Mesodermal cell (in vitro differentiated cells): ENCODE measurements at regions not wholly inside any gene's neighbourhood (a gene's known extent, or its start where the extent isn't known, plus 50 kb on each side); places are given as distances from the start of the nearest gene placed in this dataset.

Experiments used
- H3K27ac ChIP-seq: 2 replicates; pipeline ENCODE4 v1.7.0; 2013; ENCODE audit warnings: mild to moderate bottlenecking, low read depth, low read length, moderate library complexity; ENCODE audit not compliant: severe bottlenecking
- H3K36me3 ChIP-seq: 2 replicates; pipeline ENCODE4 v1.7.1; 2013; ENCODE audit warnings: mild to moderate bottlenecking, low read length, moderate library complexity; ENCODE audit not compliant: control insufficient read depth, insufficient read depth
- H3K4me1 ChIP-seq: one replicate; pipeline ENCODE4 v1.7.1; 2013; ENCODE audit warnings: mild to moderate bottlenecking, low read length; ENCODE audit not compliant: insufficient read depth, control insufficient read depth, poor library complexity, severe bottlenecking
- H3K4me3 ChIP-seq: 2 replicates; pipeline ENCODE4 v1.7.0; 2013; ENCODE audit warnings: low read length, control low read depth, mild to moderate bottlenecking; ENCODE audit not compliant: insufficient read depth, poor library complexity, severe bottlenecking; ENCODE audit errors: extremely low read depth
- H3K9me3 ChIP-seq: 2 replicates; pipeline ENCODE4 v1.7.1; 2013; ENCODE audit warnings: mild to moderate bottlenecking, low read length, moderate library complexity; ENCODE audit not compliant: control insufficient read depth
- WGBS, 2 experiments: methylation state at CpG; one replicate each; pipeline ENCODE4 v1.1.5; 2013; ENCODE audit warnings: missing lambda C conversion rate in 2 of 2; ENCODE audit not compliant: insufficient coverage in 2 of 2; 5-methylcytosine and 5-hydroxymethylcytosine counted together

DNA sequence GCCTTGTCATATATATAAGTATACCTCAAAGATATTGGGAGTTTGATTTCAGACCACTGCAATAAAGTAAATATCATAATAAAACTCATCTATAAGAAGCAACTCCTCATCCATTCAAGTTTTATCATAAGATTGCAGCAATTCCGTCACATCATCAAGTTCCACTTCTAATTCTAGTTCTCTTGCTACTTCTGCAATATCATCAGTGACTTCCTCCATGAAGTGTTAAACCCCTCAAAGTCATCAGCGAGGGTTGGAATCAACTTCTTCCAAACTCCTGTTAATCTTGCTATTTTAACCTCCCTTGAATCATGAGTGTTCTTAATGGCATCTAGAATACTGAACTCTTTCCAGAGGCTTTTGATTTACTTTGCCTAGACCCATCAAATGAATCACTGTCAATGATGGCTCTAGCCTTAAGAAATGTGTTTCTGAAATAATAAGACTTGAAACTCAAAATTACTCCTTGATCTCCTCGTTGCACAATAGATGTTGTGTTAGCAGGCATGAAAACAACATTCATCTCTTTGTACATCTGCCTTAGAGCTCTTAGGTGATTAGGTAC lies 88.3 kb downstream of the RPE65 start:
- 91 to 100% methylated on average over 1 to 2 of the region's 3 CpGs for WGBS, 2 experiments
- no peak overlapping the region for H3K27ac ChIP-seq

DNA sequence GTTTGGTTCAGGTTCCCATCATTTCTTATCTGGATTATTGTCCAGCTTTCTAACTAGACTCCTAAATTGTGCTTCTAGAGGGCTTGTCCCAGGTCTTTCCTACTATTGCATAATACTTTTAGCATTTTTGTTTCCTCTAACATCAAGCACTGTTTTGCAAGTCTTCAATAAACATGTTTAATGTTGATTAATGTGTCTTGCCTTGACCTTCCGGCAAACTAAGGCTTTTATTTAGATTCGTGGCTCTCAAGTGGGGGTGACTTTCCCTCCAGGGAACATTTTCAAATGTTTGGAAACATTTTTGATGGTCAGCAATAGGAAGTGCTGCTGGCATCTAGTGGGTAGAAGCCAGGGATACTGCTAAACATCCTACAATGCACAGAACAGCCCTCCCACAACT lies 90.7 kb downstream of the RPE65 start:
- no peak overlapping the region for H3K4me3 ChIP-seq
- WGBS, 2 experiments: 92% methylated on average over 2 of the region's 2 CpGs; no CpG with 5 or more reads in 1 of the 2 experiments

More for the DNA sequence above, 88.3 kb downstream of the RPE65 start:
- Histone ChIP-seq H3K36me3 (no peaks in the 10 kb centered on the region), H3K4me1 (no peaks in the 10 kb centered on the region), H3K4me3 (no peak overlapping the region), H3K9me3 (no peaks in the 10 kb centered on the region)

DNA sequence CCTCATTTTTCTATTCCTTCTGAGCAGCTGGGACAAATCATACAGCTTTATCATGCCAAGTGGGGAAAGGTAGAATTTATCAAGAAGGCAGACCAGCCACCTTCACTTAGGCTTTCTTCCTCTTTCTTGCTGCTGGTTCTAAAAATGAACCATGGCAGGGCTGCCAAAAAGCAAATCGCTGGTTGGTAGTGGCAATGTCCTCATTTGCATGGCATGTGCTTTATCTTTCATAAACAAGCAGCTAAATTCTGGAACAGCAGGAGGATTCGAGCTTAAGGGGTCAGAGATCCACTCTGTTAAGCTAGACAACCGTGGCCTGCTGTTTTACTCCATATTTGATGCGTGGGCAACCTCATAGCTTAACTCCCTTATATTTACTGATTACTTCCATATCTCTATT lies 91.3 kb downstream of the RPE65 start:
- WGBS, 2 experiments: 72 to 77% methylated on average over 4 of the region's 4 CpGs
- Histone ChIP-seq H3K36me3 (no peaks in the 10 kb centered on the region), H3K4me3 (no peak overlapping the region), H3K4me1 (no peaks in the 10 kb centered on the region), H3K9me3 (no peaks in the 10 kb centered on the region), H3K27ac (no peak overlapping the region)

More for the DNA sequence above, 90.7 kb downstream of the RPE65 start:
- H3K4me1 ChIP-seq: no peaks in the 10 kb centered on the region
- no peaks in the 10 kb centered on the region for H3K36me3 ChIP-seq
- H3K9me3 ChIP-seq: no peaks in the 10 kb centered on the region
- no peak overlapping the region for H3K27ac ChIP-seq

DNA sequence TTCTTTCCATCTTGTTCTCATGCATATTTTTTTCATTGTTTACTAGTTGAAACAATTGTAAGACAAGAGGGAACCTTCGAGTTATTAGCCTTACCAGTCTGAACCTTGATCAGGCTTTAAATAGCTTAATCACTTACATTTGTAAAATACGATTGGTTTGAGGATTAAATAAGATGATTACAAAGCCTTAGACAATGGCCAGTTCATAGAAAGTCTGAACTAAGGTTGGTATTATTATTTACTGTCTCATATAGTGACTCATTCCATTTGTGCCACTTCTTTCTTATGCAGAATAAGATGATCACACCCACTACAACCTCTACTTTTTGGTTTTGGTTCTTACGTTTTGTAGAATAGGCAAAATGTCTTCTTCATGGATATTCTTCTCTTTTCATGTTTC lies 94.1 kb downstream of the RPE65 start:
- Histone ChIP-seq H3K9me3 (no peaks in the 10 kb centered on the region), H3K27ac (no peak overlapping the region), H3K36me3 (no peaks in the 10 kb centered on the region), H3K4me1 (no peaks in the 10 kb centered on the region), H3K4me3 (no peak overlapping the region)
- WGBS, 2 experiments: 100% methylated on average over 1 of the region's 3 CpGs; no CpG with 5 or more reads in 1 of the 2 experiments

DNA sequence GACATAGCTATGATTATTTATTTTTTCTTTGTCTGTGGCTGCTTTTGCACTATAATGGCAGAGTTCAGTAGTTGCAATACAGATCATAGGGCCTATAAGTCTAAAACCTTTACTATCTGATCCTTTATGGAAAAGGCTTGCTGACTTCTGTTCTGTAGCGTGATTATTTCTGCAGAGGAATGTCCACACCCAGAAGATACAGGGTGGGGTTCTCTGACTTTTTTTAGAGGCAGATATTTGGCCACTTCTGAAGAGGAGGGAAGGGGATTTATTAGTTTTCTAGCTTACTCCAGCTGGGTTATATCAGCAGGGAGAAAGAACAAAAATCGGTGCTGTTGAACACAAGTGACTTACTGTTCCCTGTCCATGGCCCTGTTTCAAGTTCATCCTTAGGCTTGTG lies 97.6 kb downstream of the RPE65 start:
- Histone ChIP-seq H3K9me3 (no peaks in the 10 kb centered on the region), H3K4me3 (no peak overlapping the region), H3K4me1 (no peaks in the 10 kb centered on the region), H3K36me3 (no peaks in the 10 kb centered on the region), H3K27ac (no peak overlapping the region)
- 90 to 100% methylated on average over 1 to 2 of the region's 2 CpGs for WGBS, 2 experiments

DNA sequence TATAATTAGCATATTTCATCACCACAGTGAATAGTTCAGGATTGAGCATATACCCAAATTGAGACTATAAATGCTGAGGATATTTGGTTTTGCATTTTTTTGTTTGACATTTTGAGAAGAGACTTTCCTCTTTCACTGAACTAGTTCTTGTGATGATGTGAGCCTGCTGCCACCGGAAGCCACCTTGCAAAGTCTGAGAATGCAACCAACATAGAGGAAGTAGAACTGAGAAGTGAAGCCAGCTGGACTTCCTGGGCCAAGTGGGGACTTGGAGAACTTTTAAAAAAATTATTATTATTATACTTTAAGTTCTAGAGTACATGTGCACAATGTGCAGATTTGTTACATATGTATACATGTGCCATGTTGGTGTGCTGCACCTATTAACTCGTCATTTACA lies 102.3 kb downstream of the RPE65 start:
- no peaks in the 10 kb centered on the region for H3K36me3 ChIP-seq

DNA sequence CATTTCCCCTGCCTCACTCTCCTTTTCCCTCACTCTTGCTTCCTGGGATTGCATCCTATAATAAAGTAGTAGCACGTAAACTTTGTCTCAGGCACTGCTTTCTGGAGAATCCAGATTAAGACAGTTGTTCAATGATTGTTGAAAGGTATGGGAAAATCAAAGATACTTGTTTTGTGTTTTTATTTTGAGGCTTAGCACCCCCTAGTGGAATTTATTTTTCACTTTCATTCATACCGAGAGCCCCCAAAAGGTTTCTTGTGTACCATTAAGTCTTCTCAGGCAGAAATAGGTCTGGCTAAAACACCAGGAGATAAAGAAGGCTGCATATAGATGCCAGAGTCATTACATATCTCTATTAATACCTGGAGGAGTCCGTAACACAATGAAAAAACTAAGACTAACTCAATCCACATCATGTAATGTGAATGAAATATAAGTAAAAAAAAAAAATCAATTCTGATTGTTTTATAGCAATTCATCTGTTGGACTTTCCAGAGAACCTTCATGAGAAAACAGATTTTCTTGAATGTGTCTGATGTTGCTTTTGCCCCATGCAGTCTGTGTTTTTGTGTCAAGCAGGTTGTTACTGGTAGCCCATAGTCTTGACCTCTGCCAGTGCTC lies 103.5 kb downstream of the RPE65 start:
- WGBS, 2 experiments: 20% methylated on average over 1 of the region's 3 CpGs; no CpG with 5 or more reads in 1 of the 2 experiments
- Histone ChIP-seq H3K27ac (no peak overlapping the region), H3K9me3 (no peaks in the 10 kb centered on the region), H3K36me3 (no peaks in the 10 kb centered on the region), H3K4me1 (no peaks in the 10 kb centered on the region), H3K4me3 (no peak overlapping the region)

More for the DNA sequence above, 102.3 kb downstream of the RPE65 start:
- H3K4me3 ChIP-seq: no peak overlapping the region
- H3K4me1 ChIP-seq: no peaks in the 10 kb centered on the region
- no peaks in the 10 kb centered on the region for H3K9me3 ChIP-seq
- no peak overlapping the region for H3K27ac ChIP-seq
- WGBS, 2 experiments: 100% methylated on average over 1 of the region's 2 CpGs; no CpG with 5 or more reads in 1 of the 2 experiments

DNA sequence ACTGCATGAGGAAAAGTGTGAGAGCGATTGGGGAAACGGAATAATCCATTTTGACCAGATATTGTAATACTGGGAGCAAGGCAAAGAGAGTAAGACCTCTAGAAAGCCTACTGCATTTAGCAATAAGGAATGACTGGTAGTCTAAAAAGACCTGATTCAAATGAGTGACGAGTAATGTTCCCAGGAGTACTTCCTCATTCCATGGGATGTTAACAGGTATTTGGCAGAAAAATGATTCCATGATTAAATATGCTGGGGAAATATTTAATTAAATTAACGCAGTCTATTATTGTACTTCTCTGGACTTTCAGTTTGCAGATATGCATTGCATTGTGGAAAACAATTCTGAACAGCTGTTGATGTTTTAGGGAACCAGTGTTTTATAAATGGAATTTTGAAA lies 105.5 kb downstream of the RPE65 start:
- Histone ChIP-seq H3K27ac (no peak overlapping the region), H3K4me3 (no peak overlapping the region), H3K36me3 (no peaks in the 10 kb centered on the region), H3K9me3 (no peaks in the 10 kb centered on the region), H3K4me1 (peaks cover 4% of the 10 kb centered on the region)
- 88 to 93% methylated on average over 4 of the region's 4 CpGs for WGBS, 2 experiments

DNA sequence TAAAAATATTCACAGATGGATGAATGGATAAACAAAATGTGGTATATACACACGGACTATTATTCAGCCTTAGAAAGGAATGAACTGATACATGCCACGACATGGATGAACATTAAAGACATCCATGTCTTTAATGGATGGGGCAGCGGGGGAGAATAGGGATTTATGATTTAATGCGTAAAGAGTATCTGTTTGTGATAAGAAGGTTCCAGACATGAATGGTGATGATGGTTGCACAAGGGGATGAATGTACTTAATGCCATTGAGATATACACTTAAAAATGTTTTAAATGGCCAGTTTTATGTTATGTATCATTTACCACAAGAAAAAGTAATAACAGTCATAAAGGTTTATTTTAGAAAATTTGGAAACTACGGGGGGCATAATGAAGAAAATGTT lies 108.6 kb upstream of the WLS start:
- no peak overlapping the region for H3K4me3 ChIP-seq
- no peaks in the 10 kb centered on the region for H3K36me3 ChIP-seq
- peaks cover 4% of the 10 kb centered on the region for H3K4me1 ChIP-seq
- H3K9me3 ChIP-seq: no peaks in the 10 kb centered on the region
- WGBS, 2 experiments: 97 to 100% methylated on average over 3 to 4 of the region's 5 CpGs
- no peak overlapping the region for H3K27ac ChIP-seq

DNA sequence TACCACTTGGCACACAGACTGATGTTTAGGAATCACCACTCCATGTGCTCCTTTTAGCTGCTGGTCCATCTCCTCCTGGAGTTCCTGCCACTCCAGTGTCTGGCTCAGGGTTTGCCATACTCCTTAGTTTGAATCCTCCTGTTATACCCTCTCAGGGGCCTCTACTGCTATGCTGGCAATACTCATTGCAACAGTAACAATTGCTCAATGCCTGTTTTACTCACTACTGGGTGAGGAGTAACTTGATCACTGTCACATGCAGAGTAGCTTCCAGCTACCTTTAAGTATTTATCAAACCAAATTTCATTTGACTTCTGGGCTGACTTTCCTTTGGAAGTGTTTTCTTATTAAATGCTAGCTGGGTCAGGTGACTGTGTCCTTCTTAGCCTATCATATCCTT lies 107.2 kb upstream of the WLS start:
- peaks cover 4% of the 10 kb centered on the region for H3K4me1 ChIP-seq
- H3K4me3 ChIP-seq: no peak overlapping the region
- no peaks in the 10 kb centered on the region for H3K9me3 ChIP-seq
- no peaks in the 10 kb centered on the region for H3K36me3 ChIP-seq
- no peak overlapping the region for H3K27ac ChIP-seq

DNA sequence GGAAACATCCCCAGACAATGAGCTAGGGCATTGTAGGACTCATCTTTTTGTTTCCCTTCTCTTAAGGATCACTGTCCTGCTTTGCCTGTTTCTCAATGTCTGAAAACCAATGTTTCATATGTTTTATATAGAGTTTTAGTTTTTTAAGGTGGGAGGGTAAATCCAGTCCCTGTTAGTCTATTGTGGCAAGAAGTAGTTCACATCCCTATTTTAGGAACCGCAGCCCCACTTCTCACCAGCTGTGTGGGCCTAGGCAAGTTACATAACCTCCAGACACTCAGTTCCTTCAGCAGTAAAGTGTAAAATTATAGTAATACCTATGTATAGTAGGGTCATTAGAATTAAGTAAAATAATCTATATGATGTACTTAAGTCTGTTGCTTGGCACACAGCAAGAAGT lies 105.8 kb upstream of the WLS start:
- Histone ChIP-seq H3K36me3 (no peaks in the 10 kb centered on the region), H3K9me3 (no peaks in the 10 kb centered on the region), H3K27ac (no peak overlapping the region), H3K4me3 (no peak overlapping the region), H3K4me1 (peaks cover 4% of the 10 kb centered on the region)
- no CpG with 5 or more reads among the region's 1 CpG for WGBS, 2 experiments
